SK-N-SH (cell line): ENCODE measurements at regions not wholly inside any gene's neighbourhood (a gene's known extent, or its start where the extent isn't known, plus 50 kb on each side); places are given as distances from the start of the nearest gene placed in this dataset.
A peak's percentile ranks its signal among the peaks of the same experiment; 100 is the strongest.

Source experiments
- CTCF ChIA-PET: fragments of 300-600, 350-600 bp; formaldehyde crosslinking; extraction: SDS; loops from one replicate; lab custom pipeline; 2021; lab: Yijun Ruan, JAX
- POLR2A ChIA-PET: fragments of 350-600 bp; sonication (Branson Sonifier 250); formaldehyde crosslinking; extraction: SDS; loops from one replicate; lab custom pipeline; 2020; ENCODE audit warnings: antibody characterized with exemption, inconsistent platforms; lab: Yijun Ruan, JAX
- DNase-seq: peaks from one replicate; pipeline ENCODE4 v3.0.0; 2012
- H2AFZ ChIP-seq: fragments of 200-600 bp; sonication (generic); 2 replicates; pipeline ENCODE4 v1.8.1; 2016; ENCODE audit warnings: antibody characterized with exemption, mild to moderate bottlenecking, low read depth
- H3F3A ChIP-seq: fragments of 200-600 bp; sonication (generic); replicated peaks from 2 replicates; pipeline ENCODE3; 2016; ENCODE audit warnings: antibody characterized with exemption, mild to moderate bottlenecking; ENCODE audit not compliant: insufficient read depth
- H3K27ac ChIP-seq, 2 experiments: fragments of 200-500 bp in 1 of 2; fragments of 200-600 bp in 1 of 2; sonication (Bioruptor generic) in 1 of 2; sonication (generic), shearing (Covaris generic) in 1 of 2; 2 replicates each; pipeline versions ENCODE4 v1.5.1 to v1.6.1; 2014 to 2016; ENCODE audit warnings: low read depth in 2 of 2, inconsistent platforms in 1 of 2, low read length in 1 of 2, mild to moderate bottlenecking in 1 of 2, mixed read lengths in 1 of 2
- H3K27me3 ChIP-seq: fragments of 200-600 bp; sonication (generic), shearing (Covaris generic); 2 replicates; pipeline ENCODE4 v1.6.1; 2016; ENCODE audit warnings: mixed run types; ENCODE audit not compliant: insufficient read depth
- H3K36me3 ChIP-seq, 2 experiments: fragments of 200-500 bp in 1 of 2; fragments of 200-600 bp in 1 of 2; sonication (Bioruptor generic) in 1 of 2; sonication (generic) in 1 of 2; replicated peaks in 1 of 2; 2 replicates each; pipeline versions ENCODE3 to v1.5.1; 2014 to 2016; ENCODE audit warnings: low read length in 1 of 2, mild to moderate bottlenecking in 1 of 2; ENCODE audit not compliant: insufficient read depth in 2 of 2, control insufficient read depth in 1 of 2
- H3K4me1 ChIP-seq, 2 experiments: fragments of 200-500 bp in 1 of 2; fragments of 200-600 bp in 1 of 2; sonication (Bioruptor generic) in 1 of 2; sonication (generic), shearing (Covaris generic) in 1 of 2; 2 replicates each; pipeline versions ENCODE4 v1.5.1 to v1.6.1; 2014 to 2016; ENCODE audit warnings: low read depth in 1 of 2, low read length in 1 of 2, mixed run types in 1 of 2; ENCODE audit not compliant: insufficient read depth in 2 of 2, control insufficient read depth in 1 of 2
- H3K4me2 ChIP-seq: fragments of 200-600 bp; sonication (generic), shearing (Covaris generic); 2 replicates; pipeline ENCODE4 v1.6.1; 2017; ENCODE audit warnings: mixed run types
- H3K4me3 ChIP-seq, 2 experiments: fragments of 200-500 bp in 1 of 2; fragments of 200-600 bp in 1 of 2; sonication (Bioruptor generic) in 1 of 2; sonication (generic), shearing (Covaris generic) in 1 of 2; 2 replicates each; pipeline versions ENCODE4 v1.5.1 to v1.8.1; 2014 to 2016; ENCODE audit warnings: low read depth in 2 of 2, inconsistent platforms in 1 of 2, low read length in 1 of 2, mild to moderate bottlenecking in 1 of 2, mixed read lengths in 1 of 2, moderate library complexity in 1 of 2
- H3K79me2 ChIP-seq: fragments of 200-600 bp; sonication (generic); 2 replicates; pipeline ENCODE4 v1.8.1; 2017; ENCODE audit warnings: mild to moderate bottlenecking; ENCODE audit not compliant: insufficient read depth
- H3K9ac ChIP-seq: fragments of 200-600 bp; sonication (generic); 2 replicates; pipeline ENCODE4 v1.6.1; 2017; ENCODE audit warnings: mixed run types
- H3K9me2 ChIP-seq: fragments of 200-600 bp; sonication (generic); 2 replicates; pipeline ENCODE4 v1.6.1; 2017; ENCODE audit warnings: mixed run types
- H3K9me3 ChIP-seq: fragments of 200-600 bp; sonication (generic); 2 replicates; pipeline ENCODE4 v1.6.1; 2017; ENCODE audit warnings: mixed run types, mild to moderate bottlenecking, moderate library complexity
- H4K20me1 ChIP-seq: fragments of 200-600 bp; sonication (generic); 2 replicates; pipeline ENCODE4 v1.6.1; 2017; ENCODE audit warnings: mild to moderate bottlenecking, mixed run types; ENCODE audit not compliant: insufficient read depth
- CHD2 ChIP-seq: fragments of 150-350 bp; IDR thresholded peaks from 2 replicates; pipeline ENCODE4 v1.6.1; 2018; ENCODE audit warnings: low read length; ENCODE audit not compliant: partially characterized antibody
- EP300 ChIP-seq, 2 experiments: IDR thresholded peaks; 2 replicates each; pipeline versions ENCODE4 v1.4.0 to v1.6.1; 2012; ENCODE audit warnings: borderline replicate concordance in 1 of 2, low read depth in 1 of 2, low read length in 1 of 2
- EZH2phosphoT487 ChIP-seq: fragments of 200-600 bp; sonication (generic); IDR thresholded peaks from 2 replicates; pipeline ENCODE4 v1.6.1; 2017; ENCODE audit warnings: low read depth, mixed run types, mild to moderate bottlenecking, antibody characterized with exemption, moderate library complexity, borderline replicate concordance
- FOSL2 ChIP-seq: IDR thresholded peaks from 2 replicates; pipeline ENCODE4 v1.4.0; 2012; ENCODE audit warnings: low read depth, mild to moderate bottlenecking, moderate library complexity, borderline replicate concordance
- FOXJ3 ChIP-seq: sonication (generic); formaldehyde crosslinking; IDR thresholded peaks from 2 replicates; pipeline ENCODE4 v1.5.1; 2020; ENCODE audit warnings: mild to moderate bottlenecking, missing genetic modification reagents
- GABPA ChIP-seq: IDR thresholded peaks from 2 replicates; pipeline ENCODE4 v1.4.0; 2012; ENCODE audit warnings: low read depth, mild to moderate bottlenecking
- GATA2 ChIP-seq: sonication (generic); formaldehyde crosslinking; IDR thresholded peaks from 2 replicates; pipeline ENCODE4 v1.5.0; 2020; ENCODE audit warnings: mild to moderate bottlenecking, missing genetic modification reagents
- MXI1 ChIP-seq: IDR thresholded peaks from 2 replicates; pipeline ENCODE4 v1.6.1; 2012; ENCODE audit warnings: mild to moderate bottlenecking, low read depth, low read length, improper control_type of control experiment
- NFIC ChIP-seq: IDR thresholded peaks from 2 replicates; pipeline ENCODE4 v1.4.0; 2012; ENCODE audit warnings: borderline replicate concordance
- POLR2AphosphoS5 ChIP-seq: IDR thresholded peaks from 2 replicates; pipeline ENCODE4 v1.6.1; 2012; ENCODE audit warnings: low read depth, low read length
- RCOR1 ChIP-seq: fragments of 150-350 bp; IDR thresholded peaks from 2 replicates; pipeline ENCODE4 v1.6.1; 2017; ENCODE audit warnings: antibody characterized with exemption, low read length
- RXRA ChIP-seq: IDR thresholded peaks from 2 replicates; pipeline ENCODE4 v1.4.0; 2012; ENCODE audit warnings: low read depth, mild to moderate bottlenecking, borderline replicate concordance
- SIN3A ChIP-seq: IDR thresholded peaks from 2 replicates; pipeline ENCODE4 v1.6.1; 2012; ENCODE audit warnings: low read depth, mild to moderate bottlenecking, low read length, moderate library complexity, borderline replicate concordance
- TAF1 ChIP-seq: IDR thresholded peaks from 2 replicates; pipeline ENCODE4 v1.6.1; 2012; ENCODE audit warnings: low read depth, mild to moderate bottlenecking, low read length, moderate library complexity, borderline replicate concordance
- TCF12 ChIP-seq: IDR thresholded peaks from 2 replicates; pipeline ENCODE4 v1.4.0; 2012
- YY1 ChIP-seq: IDR thresholded peaks from 2 replicates; pipeline ENCODE4 v1.4.0; 2012; ENCODE audit warnings: low read depth, mild to moderate bottlenecking
- WGBS: methylation state at CpG from one replicate; pipeline ENCODE4 v1.1.6; 2017; ENCODE audit warnings: low lambda C conversion rate; 5-methylcytosine and 5-hydroxymethylcytosine counted together
- TF ChIP-seq, protein P1 (sequence below): IDR thresholded peaks from 2 replicates; pipeline ENCODE4 v1.4.0; 2012; ENCODE audit warnings: low read depth
- TF ChIP-seq, protein P2 (sequence below): fragments of 200-600 bp; sonication (generic); IDR thresholded peaks from 2 replicates; pipeline ENCODE4 v1.6.1; 2017; ENCODE audit warnings: antibody characterized with exemption, mild to moderate bottlenecking, moderate library complexity
- TF ChIP-seq, protein P3 (sequence below): IDR thresholded peaks from 2 replicates; pipeline ENCODE4; 2012

GRCh38 chr1:38452246-38452645 is 405.7 kb upstream of the POU3F1 start:
- H3K9me2 ChIP-seq, result no peaks in the 10 kb centered on the region
- 0 out of 2 replicates have a peak overlapping the region, but pooled peaks have one; percentile 22 for H2AFZ ChIP-seq
- peak overlapping the region; percentile 27; the same call in 1 of the 2 replicates for H3K4me2 ChIP-seq
- no peak overlapping the region for H3K4me3 ChIP-seq
- CTCF ChIA-PET, result no interaction called here
- no peaks in the 10 kb centered on the region for H3K9me3 ChIP-seq
- no peak for DNase-seq
- H3K36me3 ChIP-seq, result no peaks in the 10 kb centered on the region
- peaks cover 0 to 20% of the 10 kb centered on the region in 2 experiments; a peak in 2 of 4 replicates for H3K4me1 ChIP-seq
- no peaks in the 10 kb centered on the region for H3K79me2 ChIP-seq
- POLR2A ChIA-PET, result no interaction called here
- H3F3A ChIP-seq, result peaks cover 14% of the 10 kb centered on the region
- H3K27me3 ChIP-seq, result no peaks in the 10 kb centered on the region
- TF ChIP-seq FOSL2 (no peak), TCF12 (no peak), EP300 (IDR thresholded peaks at IDR 0.05; ENCODE audit: borderline replicate concordance in 1 of 2, low read depth in 1 of 2, low read length in 1 of 2) (no peak), RCOR1 (no peak), NFIC (no peak), SIN3A (no peak), GATA2 (CRISPR knock-in tag) (no peak), POLR2AphosphoS5 (no peak), RXRA (no peak), CHD2 (no peak), MXI1 (no peak), TAF1 (no peak), GABPA (no peak), YY1 (no peak), FOXJ3 (CRISPR knock-in tag) (no peak), EZH2phosphoT487 (no peak)
- TF ChIP-seq, protein P1, sequence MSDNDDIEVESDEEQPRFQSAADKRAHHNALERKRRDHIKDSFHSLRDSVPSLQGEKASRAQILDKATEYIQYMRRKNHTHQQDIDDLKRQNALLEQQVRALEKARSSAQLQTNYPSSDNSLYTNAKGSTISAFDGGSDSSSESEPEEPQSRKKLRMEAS, result no peak
- peak overlapping the region in 1 of 2 experiments; percentile 41; a peak in 2 of 4 replicates for H3K27ac ChIP-seq
- H4K20me1 ChIP-seq, result no peaks in the 10 kb centered on the region
- WGBS, result 68% methylated on average over 4 of the region's 4 CpGs
- no peak overlapping the region for H3K9ac ChIP-seq

GRCh38 chr1:38451541-38451993 is 405.0 kb upstream of the POU3F1 start:
- 0% methylated on average over 3 of the region's 3 CpGs for WGBS
- Histone ChIP-seq H3K36me3 (no peaks in the 10 kb centered on the region), H3K9ac (no peak overlapping the region; the same call in 1 of the 2 replicates), H4K20me1 (no peaks in the 10 kb centered on the region), H3K4me2 (peak overlapping the region; percentile 27), H3K79me2 (no peaks in the 10 kb centered on the region), H2AFZ (peak overlapping the region; percentile 23; the same call in 1 of the 2 replicates), H3K27ac (peak overlapping the region in 1 of 2 experiments; percentile 41; a peak in 2 of 4 replicates), H3K9me2 (no peaks in the 10 kb centered on the region), H3K27me3 (no peaks in the 10 kb centered on the region), H3K9me3 (no peaks in the 10 kb centered on the region), H3F3A (peaks cover 14% of the 10 kb centered on the region), H3K4me1 (peaks cover 0 to 20% of the 10 kb centered on the region in 2 experiments; a peak in 2 of 4 replicates), H3K4me3 (0 out of 4 replicates have a peak overlapping the region, but pooled peaks of 1 of the 2 experiments have one; percentile 22)
- DNase-seq, result no peak
- ChIA-PET POLR2A (no interaction called here), CTCF (no interaction called here)
- peak; percentile 33; the same call in 1 of the 2 replicates for TF ChIP-seq TCF12
- TF ChIP-seq, protein P2, sequence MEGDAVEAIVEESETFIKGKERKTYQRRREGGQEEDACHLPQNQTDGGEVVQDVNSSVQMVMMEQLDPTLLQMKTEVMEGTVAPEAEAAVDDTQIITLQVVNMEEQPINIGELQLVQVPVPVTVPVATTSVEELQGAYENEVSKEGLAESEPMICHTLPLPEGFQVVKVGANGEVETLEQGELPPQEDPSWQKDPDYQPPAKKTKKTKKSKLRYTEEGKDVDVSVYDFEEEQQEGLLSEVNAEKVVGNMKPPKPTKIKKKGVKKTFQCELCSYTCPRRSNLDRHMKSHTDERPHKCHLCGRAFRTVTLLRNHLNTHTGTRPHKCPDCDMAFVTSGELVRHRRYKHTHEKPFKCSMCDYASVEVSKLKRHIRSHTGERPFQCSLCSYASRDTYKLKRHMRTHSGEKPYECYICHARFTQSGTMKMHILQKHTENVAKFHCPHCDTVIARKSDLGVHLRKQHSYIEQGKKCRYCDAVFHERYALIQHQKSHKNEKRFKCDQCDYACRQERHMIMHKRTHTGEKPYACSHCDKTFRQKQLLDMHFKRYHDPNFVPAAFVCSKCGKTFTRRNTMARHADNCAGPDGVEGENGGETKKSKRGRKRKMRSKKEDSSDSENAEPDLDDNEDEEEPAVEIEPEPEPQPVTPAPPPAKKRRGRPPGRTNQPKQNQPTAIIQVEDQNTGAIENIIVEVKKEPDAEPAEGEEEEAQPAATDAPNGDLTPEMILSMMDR, result no peak
- TF ChIP-seq, protein P3, sequence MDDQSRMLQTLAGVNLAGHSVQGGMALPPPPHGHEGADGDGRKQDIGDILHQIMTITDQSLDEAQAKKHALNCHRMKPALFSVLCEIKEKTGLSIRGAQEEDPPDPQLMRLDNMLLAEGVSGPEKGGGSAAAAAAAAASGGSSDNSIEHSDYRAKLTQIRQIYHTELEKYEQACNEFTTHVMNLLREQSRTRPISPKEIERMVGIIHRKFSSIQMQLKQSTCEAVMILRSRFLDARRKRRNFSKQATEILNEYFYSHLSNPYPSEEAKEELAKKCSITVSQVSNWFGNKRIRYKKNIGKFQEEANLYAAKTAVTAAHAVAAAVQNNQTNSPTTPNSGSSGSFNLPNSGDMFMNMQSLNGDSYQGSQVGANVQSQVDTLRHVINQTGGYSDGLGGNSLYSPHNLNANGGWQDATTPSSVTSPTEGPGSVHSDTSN, result 0 out of 2 replicates have a peak, but pooled peaks have one; percentile 16
- peak; percentile 43; the same call in 1 of the 2 replicates for TF ChIP-seq FOSL2
- TF ChIP-seq EP300 (IDR thresholded peaks at IDR 0.05; ENCODE audit: borderline replicate concordance in 1 of 2, low read depth in 1 of 2, low read length in 1 of 2), result peak in 1 of 2 experiments; percentile 27; a peak in 1 of 4 replicates
